Nephron (organoid): ENCODE measurements at regions not wholly inside any gene's neighbourhood (a gene's known extent, or its start where the extent isn't known, plus 50 kb on each side); places are given as distances from the start of the nearest gene placed in this dataset.

Experiments used
- H3K27ac Mint-ChIP-seq, 3 experiments: 2 replicates each; pipeline ENCODE4 v1.8.0; 2020; ENCODE audit warnings: mixed read lengths in 3 of 3, mild to moderate bottlenecking in 2 of 3, moderate library complexity in 1 of 3
- H3K27me3 Mint-ChIP-seq: 2 replicates; pipeline ENCODE4 v1.8.0; 2021; ENCODE audit warnings: low read depth, mild to moderate bottlenecking, moderate library complexity, mixed read lengths
- H3K36me3 Mint-ChIP-seq: 2 replicates; pipeline ENCODE4 v1.8.0; 2020; ENCODE audit warnings: low read depth, mixed read lengths
- H3K4me1 Mint-ChIP-seq: 2 replicates; pipeline ENCODE4 v1.8.0; 2020; ENCODE audit warnings: mixed read lengths
- H3K4me3 Mint-ChIP-seq, 3 experiments: 2 replicates each; pipeline ENCODE4 v1.8.0; 2020; ENCODE audit warnings: mild to moderate bottlenecking in 3 of 3, mixed read lengths in 3 of 3, moderate library complexity in 2 of 3
- H3K9me3 Mint-ChIP-seq: 2 replicates; pipeline ENCODE4 v1.8.0; 2020; ENCODE audit warnings: mixed read lengths
- CTCF ChIP-seq, 3 experiments: fragments of 200-600 bp; sonication (generic); IDR thresholded peaks; one replicate each; pipeline ENCODE4 v1.5.0; 2021; ENCODE audit warnings: antibody characterized with exemption in 3 of 3; ENCODE audit not compliant: unreplicated experiment in 3 of 3

GRCh38 chr13:59259165-59260000, 904.3 kb downstream of the DIAPH3 start:
- H3K36me3 Mint-ChIP-seq: no peaks in the 10 kb centered on the region
- peaks cover 10% of the 10 kb centered on the region for H3K4me1 Mint-ChIP-seq
- H3K27ac Mint-ChIP-seq: peak overlapping the region in 2 of 3 experiments; percentile 32 to 47
- no peak for TF ChIP-seq CTCF (IDR thresholded peaks at IDR 0.05; ENCODE audit: unreplicated experiment in 3 of 3)
- no peaks in the 10 kb centered on the region for H3K9me3 Mint-ChIP-seq
- H3K4me3 Mint-ChIP-seq: no peak overlapping the region
- no peaks in the 10 kb centered on the region for H3K27me3 Mint-ChIP-seq

- TF ChIP-seq CTCF (IDR thresholded peaks at IDR 0.05; ENCODE audit: unreplicated experiment in 3 of 3): peak; percentile 19 to 45 (median 34)
- Mint-ChIP-seq H3K36me3 (no peaks in the 10 kb centered on the region), H3K4me1 (peaks cover 10% of the 10 kb centered on the region), H3K27me3 (no peaks in the 10 kb centered on the region), H3K27ac (no peak overlapping the region), H3K4me3 (no peak overlapping the region), H3K9me3 (no peaks in the 10 kb centered on the region)
These were observed 901.7 kb downstream of the DIAPH3 start for GRCh38 chr13:59261928-59262488.

- TF ChIP-seq CTCF (IDR thresholded peaks at IDR 0.05; ENCODE audit: unreplicated experiment in 3 of 3): no peak
These were observed 900.2 kb downstream of the DIAPH3 start for GRCh38 chr13:59263531-59263930.

GRCh38 chr13:59266478-59267063, 897.2 kb downstream of the DIAPH3 start:
- H3K27me3 Mint-ChIP-seq: no peaks in the 10 kb centered on the region
- no peak for TF ChIP-seq CTCF (IDR thresholded peaks at IDR 0.05; ENCODE audit: unreplicated experiment in 3 of 3)
- H3K4me1 Mint-ChIP-seq: no peaks in the 10 kb centered on the region
- H3K9me3 Mint-ChIP-seq: no peaks in the 10 kb centered on the region
- H3K27ac Mint-ChIP-seq: no peak overlapping the region
- no peak overlapping the region for H3K4me3 Mint-ChIP-seq
- no peaks in the 10 kb centered on the region for H3K36me3 Mint-ChIP-seq

More at GRCh38 chr13:59263531-59263930, 900.2 kb downstream of the DIAPH3 start:
- Mint-ChIP-seq H3K27ac (no peak overlapping the region), H3K36me3 (no peaks in the 10 kb centered on the region), H3K4me1 (peaks cover 10% of the 10 kb centered on the region), H3K27me3 (no peaks in the 10 kb centered on the region), H3K9me3 (no peaks in the 10 kb centered on the region), H3K4me3 (no peak overlapping the region)

- Mint-ChIP-seq H3K27ac (no peak overlapping the region), H3K36me3 (no peaks in the 10 kb centered on the region), H3K4me1 (no peaks in the 10 kb centered on the region), H3K9me3 (no peaks in the 10 kb centered on the region), H3K27me3 (no peaks in the 10 kb centered on the region), H3K4me3 (no peak overlapping the region)
- TF ChIP-seq CTCF (IDR thresholded peaks at IDR 0.05; ENCODE audit: unreplicated experiment in 3 of 3): no peak
These were observed 894.3 kb downstream of the DIAPH3 start for GRCh38 chr13:59269476-59269875.
